OCI-LY7 (cell line): ENCODE measurements at regions not wholly inside any gene's neighbourhood (a gene's known extent, or its start where the extent isn't known, plus 50 kb on each side); places are given as distances from the start of the nearest gene placed in this dataset.

Experiments
- BruUV-seq: library from RNA; stranded (reverse); fragments of 400-500 nt; replicated peaks from 2 replicates; lab custom pipeline; 2021; lab: Mats Ljungman, UMichigan
- CTCF ChIA-PET: fragments of 300-600 bp; sonication (Branson Sonifier 250); formaldehyde crosslinking; loops from one replicate; lab custom pipeline; 2022; ENCODE audit warnings: antibody characterized with exemption; ENCODE audit not compliant: unreplicated experiment; lab: Charles Lee
- POLR2A ChIA-PET: fragments of 300-600 bp; sonication (Branson Sonifier 250); formaldehyde crosslinking; loops from one replicate; lab custom pipeline; 2022; ENCODE audit warnings: antibody characterized with exemption; lab: Charles Lee
- DNase-seq: peaks from one replicate; pipeline ENCODE4 v3.0.0-alpha.2; 2015; ENCODE audit warnings: low spot score
- H2AFZ ChIP-seq: fragments of 200-600 bp; sonication (generic), shearing (Covaris generic); 2 replicates; pipeline ENCODE4 v1.6.1; 2014; ENCODE audit warnings: mild to moderate bottlenecking, antibody characterized with exemption, low read length, moderate library complexity
- H3K27ac ChIP-seq: fragments of 200-600 bp; sonication (generic); 2 replicates; pipeline ENCODE4 v1.5.1; 2014; ENCODE audit warnings: mixed run types, low read depth, mild to moderate bottlenecking, moderate library complexity, low read length, inconsistent platforms; ENCODE audit not compliant: poor library complexity, severe bottlenecking
- H3K36me3 ChIP-seq: fragments of 200-600 bp; sonication (generic); 2 replicates; pipeline ENCODE4 v1.6.1; 2014; ENCODE audit warnings: mild to moderate bottlenecking, antibody characterized with exemption, low read length, moderate library complexity, mixed read lengths; ENCODE audit not compliant: insufficient read depth
- H3K4me1 ChIP-seq: fragments of 200-600 bp; sonication (generic); 2 replicates; pipeline ENCODE4 v1.5.1; 2014; ENCODE audit warnings: mild to moderate bottlenecking, low read length; ENCODE audit not compliant: insufficient read depth, poor library complexity, severe bottlenecking
- H3K4me2 ChIP-seq: fragments of 200-600 bp; sonication (generic); 2 replicates; pipeline ENCODE4 v1.6.1; 2014; ENCODE audit warnings: mild to moderate bottlenecking, low read length
- H3K4me3 ChIP-seq: fragments of 200-600 bp; sonication (generic); 2 replicates; pipeline ENCODE4 v1.5.1; 2014; ENCODE audit warnings: mild to moderate bottlenecking, low read depth, low read length; ENCODE audit not compliant: poor library complexity, severe bottlenecking
- H3K79me2 ChIP-seq: fragments of 200-600 bp; sonication (generic); 2 replicates; pipeline ENCODE4 v1.6.1; 2016; ENCODE audit warnings: low read depth, mild to moderate bottlenecking, low read length, moderate library complexity, mixed read lengths; ENCODE audit not compliant: insufficient read depth
- H3K9me2 ChIP-seq: fragments of 200-600 bp; sonication (generic); 2 replicates; pipeline ENCODE4 v1.6.1; 2016; ENCODE audit warnings: mild to moderate bottlenecking, low read length, mixed read lengths; ENCODE audit not compliant: insufficient read depth
- H3K9me3 ChIP-seq: fragments of 200-600 bp; sonication (generic); 2 replicates; pipeline ENCODE4 v1.6.1; 2014; ENCODE audit warnings: mild to moderate bottlenecking, mixed run types, low read length, mixed read lengths
- H4K20me1 ChIP-seq: fragments of 200-600 bp; sonication (generic); 2 replicates; pipeline ENCODE4 v1.6.1; 2014; ENCODE audit warnings: mild to moderate bottlenecking, antibody characterized with exemption, low read length, moderate library complexity, mixed read lengths; ENCODE audit not compliant: insufficient read depth
- EZH2phosphoT487 ChIP-seq: fragments of 200-600 bp; sonication (generic); IDR thresholded peaks from 2 replicates; pipeline ENCODE4 v1.6.1; 2018; ENCODE audit warnings: low read depth, borderline replicate concordance, mild to moderate bottlenecking, mixed run types, antibody characterized with exemption, low read length, moderate library complexity, mixed read lengths
- intact Hi-C: fragments of 100-400 bp; cut with micrococcal nuclease; formaldehyde crosslinking; loops from one replicate; pipeline ENCODE4 v1.10.0; 2022; ENCODE audit not compliant: unreplicated experiment
- TF ChIP-seq, protein P1 (sequence below): fragments of 200-600 bp; sonication (generic); conservative IDR thresholded peaks from 2 replicates; pipeline ENCODE4 v1.5.1; 2014; ENCODE audit warnings: mild to moderate bottlenecking, antibody characterized with exemption, low read length, moderate library complexity, mixed read lengths

DNA sequence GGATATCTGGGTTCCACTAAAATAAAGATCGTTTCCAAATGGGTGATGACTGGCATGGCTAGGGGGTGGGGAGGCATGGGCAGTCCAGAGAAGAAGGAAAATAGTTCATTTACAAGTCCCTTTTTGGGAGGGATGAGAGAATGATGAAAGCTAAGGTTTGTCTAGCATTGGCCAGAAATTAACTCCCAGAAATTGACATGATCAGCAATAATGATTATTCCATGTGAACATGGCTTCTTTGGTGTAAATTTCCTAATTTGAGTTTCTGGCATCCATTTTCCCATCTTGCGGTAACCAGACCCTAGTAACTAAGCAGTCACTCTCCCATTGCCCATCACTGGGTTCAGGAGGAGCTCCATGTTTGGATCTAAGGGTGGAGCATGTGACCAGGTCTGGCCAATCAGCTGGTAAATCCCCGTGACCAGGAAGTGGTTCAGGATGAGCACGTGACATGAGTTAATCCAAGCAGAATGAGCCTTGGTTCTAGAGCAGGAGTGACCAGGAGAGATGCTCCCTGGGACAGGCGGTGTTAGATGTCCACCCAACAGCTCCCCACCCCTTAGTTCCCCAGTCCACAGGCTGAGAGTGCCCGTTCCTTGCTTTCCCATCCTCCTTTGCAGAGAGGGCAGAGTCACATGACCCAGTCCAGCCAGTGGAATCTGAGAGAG is 512.7 kb downstream of the PREX1 start:
- no peaks in the 10 kb centered on the region for H3K79me2 ChIP-seq
- H4K20me1 ChIP-seq = no peaks in the 10 kb centered on the region
- ChIA-PET POLR2A (no interaction called here), CTCF (no interaction called here)
- no peak overlapping the region for H3K4me2 ChIP-seq
- H3K9me2 ChIP-seq = no peaks in the 10 kb centered on the region
- H3K4me3 ChIP-seq = no peak overlapping the region
- TF ChIP-seq, protein P1, sequence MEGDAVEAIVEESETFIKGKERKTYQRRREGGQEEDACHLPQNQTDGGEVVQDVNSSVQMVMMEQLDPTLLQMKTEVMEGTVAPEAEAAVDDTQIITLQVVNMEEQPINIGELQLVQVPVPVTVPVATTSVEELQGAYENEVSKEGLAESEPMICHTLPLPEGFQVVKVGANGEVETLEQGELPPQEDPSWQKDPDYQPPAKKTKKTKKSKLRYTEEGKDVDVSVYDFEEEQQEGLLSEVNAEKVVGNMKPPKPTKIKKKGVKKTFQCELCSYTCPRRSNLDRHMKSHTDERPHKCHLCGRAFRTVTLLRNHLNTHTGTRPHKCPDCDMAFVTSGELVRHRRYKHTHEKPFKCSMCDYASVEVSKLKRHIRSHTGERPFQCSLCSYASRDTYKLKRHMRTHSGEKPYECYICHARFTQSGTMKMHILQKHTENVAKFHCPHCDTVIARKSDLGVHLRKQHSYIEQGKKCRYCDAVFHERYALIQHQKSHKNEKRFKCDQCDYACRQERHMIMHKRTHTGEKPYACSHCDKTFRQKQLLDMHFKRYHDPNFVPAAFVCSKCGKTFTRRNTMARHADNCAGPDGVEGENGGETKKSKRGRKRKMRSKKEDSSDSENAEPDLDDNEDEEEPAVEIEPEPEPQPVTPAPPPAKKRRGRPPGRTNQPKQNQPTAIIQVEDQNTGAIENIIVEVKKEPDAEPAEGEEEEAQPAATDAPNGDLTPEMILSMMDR = no peak
- no peak for TF ChIP-seq EZH2phosphoT487
- no TSS peak for BruUV-seq
- peak overlapping the region; percentile 24; the same call in 1 of the 2 replicates for H2AFZ ChIP-seq
- H3K36me3 ChIP-seq = no peaks in the 10 kb centered on the region
- no peak for DNase-seq
- H3K27ac ChIP-seq = no peak overlapping the region
- no peaks in the 10 kb centered on the region for H3K4me1 ChIP-seq
- no peaks in the 10 kb centered on the region for H3K9me3 ChIP-seq
- intact Hi-C loops = no loop called here

DNA sequence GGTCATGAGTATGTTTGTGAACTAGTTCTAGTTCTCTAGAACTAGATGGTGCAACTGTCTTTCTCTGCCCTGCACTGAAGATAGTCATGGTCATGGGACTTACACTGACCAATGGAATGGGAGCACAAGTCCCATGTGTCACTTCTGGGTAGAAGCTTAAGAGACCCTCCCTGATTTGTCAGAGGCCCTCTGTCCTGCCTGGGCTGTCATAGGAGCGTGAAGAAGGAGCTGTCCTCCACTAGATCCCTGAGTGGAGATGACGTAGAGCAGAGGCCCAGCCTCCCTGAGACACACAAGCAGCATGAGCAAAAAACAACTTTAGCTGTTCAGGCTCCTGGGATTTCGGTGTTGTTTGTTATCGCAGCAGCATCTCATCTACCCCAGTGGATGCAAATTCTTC is 514.5 kb downstream of the PREX1 start:
- Histone ChIP-seq H3K4me3 (no peak overlapping the region), H3K9me3 (no peaks in the 10 kb centered on the region), H3K9me2 (no peaks in the 10 kb centered on the region), H3K79me2 (no peaks in the 10 kb centered on the region), H3K4me1 (no peaks in the 10 kb centered on the region), H3K27ac (no peak overlapping the region), H2AFZ (no peak overlapping the region), H3K4me2 (no peak overlapping the region), H4K20me1 (no peaks in the 10 kb centered on the region), H3K36me3 (no peaks in the 10 kb centered on the region)
- TF ChIP-seq, protein P1 = no peak
- no peak for TF ChIP-seq EZH2phosphoT487
- ChIA-PET CTCF (no interaction called here), POLR2A (interaction anchor here (1.0 kb wide), 1 partner anchor 65 kb away, joined by 3 read pairs; no protein-coding TSS in a partner anchor)
- intact Hi-C loops = no loop called here
- no TSS peak for BruUV-seq
- DNase-seq = no peak

DNA sequence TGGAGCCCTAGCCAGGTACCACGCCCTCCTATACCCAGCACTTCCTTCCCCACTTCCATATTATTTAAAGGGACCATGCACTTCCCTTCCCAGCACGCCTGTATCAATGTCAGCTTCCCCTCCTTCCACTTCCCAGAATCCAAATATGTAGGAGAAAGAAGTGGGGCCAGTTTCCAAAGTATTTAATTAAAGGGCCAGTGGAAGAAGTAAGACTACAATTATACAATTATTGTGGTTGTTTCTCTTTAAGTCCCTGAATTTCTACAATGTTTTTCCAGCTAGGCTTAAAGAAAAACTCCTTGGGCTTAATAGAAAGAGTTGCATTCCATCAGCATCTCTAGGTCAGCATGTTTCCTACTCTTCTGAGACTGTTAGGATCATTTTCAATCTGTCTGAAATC is 515.8 kb downstream of the PREX1 start:
- BruUV-seq = no TSS peak
- Histone ChIP-seq H4K20me1 (no peaks in the 10 kb centered on the region), H3K79me2 (no peaks in the 10 kb centered on the region), H3K9me2 (no peaks in the 10 kb centered on the region), H3K4me2 (peak overlapping the region; percentile 31), H3K27ac (no peak overlapping the region), H3K9me3 (no peaks in the 10 kb centered on the region), H2AFZ (peak overlapping the region; percentile 46; the same call in 1 of the 2 replicates), H3K4me3 (no peak overlapping the region), H3K36me3 (no peaks in the 10 kb centered on the region), H3K4me1 (no peaks in the 10 kb centered on the region)
- DNase-seq = no peak
- POLR2A ChIA-PET = no interaction called here
- CTCF ChIA-PET = no interaction called here
- intact Hi-C loops = no loop called here
- no peak for TF ChIP-seq EZH2phosphoT487
- TF ChIP-seq, protein P1 = no peak
